NCI-H2227 (cell line): ENCODE measurements at regions not wholly inside any gene's neighbourhood (a gene's known extent, or its start where the extent isn't known, plus 50 kb on each side); places are given as distances from the start of the nearest gene placed in this dataset.

Experiments used
- DNase-seq: peaks from one replicate; lab custom pipeline; 2025; ENCODE audit not compliant: unreplicated experiment; lab: John Stamatoyannopoulos, UW

DNA sequence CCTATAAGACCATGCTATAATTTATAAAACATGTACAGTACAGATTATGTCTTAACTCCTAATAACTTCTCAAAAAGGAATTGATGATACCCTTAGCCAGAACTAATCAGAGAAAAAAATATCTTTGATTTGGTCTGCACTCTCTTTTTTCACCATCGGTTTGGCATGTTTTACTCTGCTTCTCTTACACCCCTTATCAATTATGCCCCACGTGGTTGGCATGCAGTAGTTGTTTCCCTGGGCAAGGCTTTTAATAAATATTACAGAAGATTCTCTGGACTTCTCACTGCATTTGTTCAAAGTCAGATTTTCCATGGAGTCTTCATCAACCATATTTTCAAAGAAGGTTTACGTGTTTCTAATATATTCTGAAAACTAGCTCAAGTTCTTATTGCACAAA, 167.4 kb upstream of the LRIG3 start:
- no peak for DNase-seq

DNA sequence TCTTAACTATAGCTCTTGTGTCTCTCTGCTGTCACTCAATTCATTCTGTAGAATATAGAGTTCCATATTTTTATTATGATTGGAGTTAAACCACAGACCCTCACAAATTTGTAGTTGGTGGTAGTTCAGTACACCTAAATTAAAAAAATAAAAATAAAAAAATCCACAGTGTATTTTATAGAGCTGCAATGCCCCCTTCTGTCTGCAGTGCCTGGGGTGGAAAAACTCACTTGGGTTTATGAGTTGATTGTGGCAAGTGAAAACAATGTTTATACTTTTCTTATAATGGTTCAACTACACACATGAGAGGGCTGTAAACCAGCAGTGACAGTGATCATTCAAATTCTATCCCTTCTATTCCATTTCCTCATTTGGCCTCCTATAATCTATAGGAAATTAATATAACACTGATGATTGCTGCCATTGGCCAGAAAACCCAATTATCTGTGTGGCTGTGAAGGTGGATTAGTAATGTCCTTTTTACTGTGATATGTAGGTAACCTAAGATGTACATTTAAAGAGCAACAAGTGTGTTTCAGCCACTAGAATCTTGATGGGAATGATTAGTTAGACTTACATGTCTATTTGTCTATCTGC, 166.9 kb upstream of the LRIG3 start:
- no peak for DNase-seq

DNA sequence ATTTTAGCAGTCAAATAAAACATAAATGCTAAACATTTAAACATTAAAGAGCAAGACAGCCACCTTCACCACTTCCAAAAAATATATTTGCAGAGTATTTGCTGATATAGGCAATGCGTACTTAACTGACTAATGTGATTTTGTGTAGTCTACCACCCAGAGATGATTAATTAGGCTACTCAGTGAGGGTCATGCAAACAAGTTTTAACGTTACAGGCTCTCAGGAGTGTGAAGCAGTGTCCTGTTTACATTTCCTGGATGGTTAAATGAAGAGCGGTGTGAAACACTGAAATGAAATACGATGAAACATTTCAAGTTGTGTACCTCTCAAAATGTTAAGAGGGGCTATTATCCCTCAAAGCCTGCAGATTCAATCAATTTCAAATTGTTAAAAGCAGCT, 165.8 kb upstream of the LRIG3 start:
- DNase-seq = no peak

DNA sequence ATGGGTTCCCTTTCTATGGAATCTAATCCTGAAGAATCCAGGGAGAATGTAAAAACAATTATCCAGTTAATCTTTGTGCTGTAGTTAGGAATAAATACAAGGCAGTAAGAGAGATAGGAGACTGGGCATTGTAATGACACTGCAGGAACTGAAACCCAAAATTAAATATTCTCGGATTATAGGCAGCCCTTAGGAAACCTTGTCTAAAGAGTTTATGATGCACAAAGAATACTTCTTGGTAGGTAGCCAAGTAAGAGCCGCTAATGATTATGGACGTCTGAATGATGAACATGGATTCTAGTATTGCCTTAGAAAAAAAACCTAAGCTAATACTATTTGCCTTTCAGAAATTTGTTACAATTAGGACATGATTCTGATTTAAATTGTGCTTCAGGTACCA, 165.4 kb upstream of the LRIG3 start:
- DNase-seq = no peak

DNA sequence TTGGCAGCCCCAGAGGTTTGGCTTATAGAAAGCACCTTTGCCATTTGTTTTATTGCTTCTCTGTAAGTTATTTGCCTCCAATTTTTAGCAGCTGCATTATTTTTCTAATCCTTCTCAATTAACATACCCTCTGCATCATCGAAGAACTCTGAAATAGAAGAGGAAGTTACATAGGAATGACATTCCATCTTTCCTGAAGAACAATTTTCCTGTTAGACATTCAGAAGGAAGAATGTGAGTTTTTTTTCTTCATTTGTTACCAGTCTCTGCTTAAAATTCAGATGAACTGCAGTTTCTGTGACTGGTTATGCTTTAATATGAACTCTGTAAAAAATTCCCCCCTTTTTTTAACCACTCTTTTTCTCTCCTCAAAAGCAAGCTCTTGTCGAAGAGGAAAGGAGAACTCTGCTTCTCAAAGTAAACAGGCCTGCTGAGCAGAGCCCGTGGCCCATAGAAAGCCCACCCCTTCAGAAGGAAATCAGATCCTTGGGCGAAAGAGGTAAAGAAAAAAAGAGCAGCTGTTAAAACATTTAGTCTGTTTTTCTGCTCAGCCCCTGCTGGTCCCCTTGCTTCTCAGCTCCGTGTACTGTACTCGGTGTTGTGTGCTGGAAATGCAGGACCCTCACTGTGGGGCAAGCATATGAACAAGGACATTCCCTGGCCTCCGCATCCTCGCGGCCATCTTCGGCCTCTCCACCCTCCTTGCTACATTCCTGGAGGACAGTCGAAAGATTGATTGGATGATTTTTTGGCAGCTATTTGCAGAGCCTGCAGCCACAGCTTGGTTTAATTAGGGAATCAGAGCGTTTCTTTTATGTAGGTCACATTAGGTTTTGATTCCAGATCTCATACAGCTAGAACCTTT, 164.4 kb upstream of the LRIG3 start:
- no peak for DNase-seq

DNA sequence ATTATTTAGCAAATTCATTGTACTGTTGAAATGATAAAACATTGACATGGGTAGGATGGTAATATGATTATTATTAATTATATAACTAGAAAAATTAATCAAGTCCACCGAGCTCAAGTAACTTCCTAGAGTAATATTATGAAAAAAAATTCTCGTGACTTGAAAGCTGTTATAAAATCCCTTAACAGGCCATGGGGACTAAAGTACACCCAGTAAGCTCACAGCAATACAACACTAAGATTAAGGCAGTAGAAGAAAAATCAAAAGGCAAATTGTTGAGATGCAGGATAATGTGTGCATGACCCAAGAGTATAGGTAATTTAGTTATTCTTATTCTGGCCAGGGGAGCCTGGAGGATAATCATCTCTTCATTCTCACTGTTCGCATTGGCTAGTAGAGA, 162.6 kb upstream of the LRIG3 start:
- no peak for DNase-seq

DNA sequence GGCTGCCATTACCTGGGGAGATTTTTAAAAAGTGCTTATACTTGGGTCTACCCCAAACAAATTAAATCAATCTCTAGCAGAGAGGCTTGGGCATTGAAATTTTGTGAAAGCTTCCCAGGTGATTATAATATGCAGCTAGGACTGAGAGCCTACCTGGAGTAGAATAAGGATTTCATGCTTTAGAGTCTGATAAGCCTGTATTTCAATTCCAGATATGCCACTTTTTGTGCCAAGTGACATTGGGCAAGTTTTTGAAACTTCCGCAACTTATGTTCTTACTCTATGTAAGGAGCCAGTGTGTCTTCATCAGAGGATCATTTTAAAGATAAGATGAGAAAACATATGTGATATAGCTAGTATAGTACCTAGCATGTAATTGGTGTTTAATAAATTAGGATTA, 159.8 kb upstream of the LRIG3 start:
- DNase-seq = no peak

DNA sequence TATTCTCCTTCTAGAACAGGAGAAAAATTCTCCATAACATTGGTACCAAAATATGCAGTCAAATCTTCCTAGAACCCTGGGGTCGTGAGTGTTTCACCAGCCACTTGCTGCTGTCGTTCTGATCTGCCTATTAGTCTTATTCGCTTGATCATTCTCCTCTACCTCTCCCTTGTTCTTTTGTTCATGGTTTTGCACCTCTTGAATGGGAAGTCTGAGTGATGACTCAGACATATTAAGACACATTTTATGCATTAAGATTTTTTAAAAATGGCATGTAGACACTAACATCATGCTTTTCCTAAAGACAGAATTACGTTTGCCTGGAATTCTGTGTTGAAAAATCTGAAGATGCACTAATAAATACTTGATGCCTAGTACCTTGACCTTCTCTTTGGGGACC, 159.2 kb upstream of the LRIG3 start:
- no peak for DNase-seq

DNA sequence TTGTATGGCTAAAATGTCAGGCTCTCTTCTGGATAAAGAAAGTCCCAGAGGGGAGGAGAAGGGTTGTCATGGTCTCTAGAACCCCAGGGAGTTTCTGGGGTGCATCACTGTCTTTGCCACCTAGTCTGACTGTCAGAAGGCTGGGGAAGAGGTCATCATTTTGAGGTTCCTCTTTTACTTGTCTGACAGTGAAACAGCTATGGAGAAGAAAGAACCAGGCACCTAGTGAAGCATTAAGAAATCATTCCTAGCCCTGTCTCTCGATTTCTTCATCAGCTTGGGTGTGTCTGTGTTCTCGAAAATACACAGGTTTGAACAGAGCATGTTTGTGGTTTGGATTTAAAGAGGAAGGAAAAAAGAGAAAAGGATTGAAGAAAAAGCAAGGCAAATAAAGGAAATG, 158.7 kb upstream of the LRIG3 start:
- no peak for DNase-seq

DNA sequence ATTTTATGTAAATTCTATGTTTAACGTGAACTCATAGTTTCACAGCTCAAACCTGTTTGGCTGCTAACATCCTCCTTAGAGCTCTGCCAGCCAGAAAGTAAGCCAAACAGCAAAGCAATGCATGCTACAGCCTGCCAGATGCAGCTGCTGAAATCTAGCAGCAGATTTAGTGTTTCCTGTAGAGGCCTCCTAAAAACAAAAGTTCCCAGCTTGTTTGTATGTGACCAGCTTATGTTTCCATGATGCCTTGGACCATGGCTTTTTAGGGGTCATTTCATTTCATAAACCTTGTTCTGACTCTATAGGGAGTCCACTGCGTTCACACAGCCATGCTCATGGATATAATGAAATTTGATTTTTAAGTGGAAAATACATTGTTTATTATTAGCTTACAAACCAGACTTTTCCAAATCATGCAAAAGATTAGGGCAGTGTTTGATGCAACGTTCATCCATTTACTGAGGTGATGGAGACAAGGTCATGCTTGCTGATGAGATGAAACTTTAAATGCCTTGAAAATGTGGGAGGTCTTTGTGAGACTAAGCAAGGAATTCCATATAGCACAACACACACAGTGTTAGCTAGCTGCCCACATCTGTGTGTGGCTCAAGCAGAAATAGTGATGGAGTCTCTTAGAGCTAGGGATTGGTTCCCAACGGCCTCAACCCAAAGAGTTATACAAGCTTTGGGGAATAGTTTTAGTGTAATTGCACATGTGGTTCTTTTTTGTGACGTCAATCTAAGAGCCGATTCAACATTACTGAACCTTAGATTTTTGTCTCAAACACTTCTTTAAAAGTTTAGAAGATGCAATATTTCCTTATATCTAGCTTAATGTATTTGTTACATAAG, 157.5 kb upstream of the LRIG3 start:
- no peak for DNase-seq

DNA sequence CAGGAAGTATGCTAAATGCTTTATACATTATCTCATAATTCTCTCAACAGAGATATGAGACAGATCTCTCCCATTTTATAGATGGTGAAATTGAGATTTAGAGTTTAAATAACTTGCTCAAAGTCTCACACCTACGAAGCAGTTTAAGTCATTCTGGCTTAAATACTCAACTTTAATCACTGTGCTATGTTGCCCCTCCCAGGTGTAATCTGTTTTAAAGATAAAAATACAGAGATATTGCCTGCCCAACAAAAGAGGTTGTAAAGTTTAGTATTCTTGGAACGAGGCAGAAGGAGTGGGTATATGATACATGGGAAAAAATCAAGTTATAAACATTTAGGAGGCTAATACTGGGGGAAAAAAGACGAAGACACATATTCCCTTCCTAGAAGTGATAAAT, 156.8 kb upstream of the LRIG3 start:
- DNase-seq = no peak

DNA sequence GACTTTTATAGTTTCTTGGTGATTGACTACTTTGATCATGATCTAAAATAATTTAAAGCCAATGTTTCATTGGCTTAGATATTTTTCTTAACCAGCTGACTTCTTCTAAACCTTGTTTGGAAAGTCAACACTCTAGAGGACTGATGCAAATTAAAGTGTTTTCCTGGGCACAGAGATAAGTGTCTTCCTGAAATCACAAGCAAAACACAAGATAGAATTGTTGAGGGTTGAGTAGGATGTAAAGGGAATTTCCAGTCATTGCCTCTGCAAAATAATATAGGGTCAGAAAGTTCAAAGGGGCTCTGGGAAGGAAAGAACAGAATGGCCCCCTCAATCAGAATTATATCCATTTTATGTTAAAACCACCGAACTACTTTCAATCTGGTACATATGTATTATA, 156.3 kb upstream of the LRIG3 start:
- no peak for DNase-seq

DNA sequence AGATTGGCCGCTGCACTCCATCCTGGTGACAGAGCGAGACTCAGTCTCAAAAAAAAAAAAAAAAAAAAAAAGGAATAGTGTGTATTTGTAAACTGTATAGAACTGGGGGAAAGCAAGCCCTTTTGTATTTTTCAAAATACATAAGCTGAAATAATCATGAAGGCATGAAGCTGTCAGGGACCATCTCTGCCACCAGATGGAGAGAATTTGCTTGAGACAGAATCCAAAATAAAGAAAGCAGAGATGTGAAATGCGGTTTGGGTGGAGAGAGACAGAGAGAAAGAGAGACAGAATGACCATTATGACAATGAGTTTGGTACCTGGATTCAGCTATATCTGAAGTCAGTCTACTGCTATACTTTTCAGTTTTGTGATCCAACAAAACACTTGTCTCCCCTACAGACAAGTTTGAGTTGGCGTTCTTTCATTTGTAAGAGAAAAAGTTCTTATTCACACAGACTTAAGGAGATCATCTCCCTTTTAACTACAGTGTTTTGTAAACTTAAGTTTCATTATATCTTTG, 155.7 kb upstream of the LRIG3 start:
- DNase-seq = no peak

DNA sequence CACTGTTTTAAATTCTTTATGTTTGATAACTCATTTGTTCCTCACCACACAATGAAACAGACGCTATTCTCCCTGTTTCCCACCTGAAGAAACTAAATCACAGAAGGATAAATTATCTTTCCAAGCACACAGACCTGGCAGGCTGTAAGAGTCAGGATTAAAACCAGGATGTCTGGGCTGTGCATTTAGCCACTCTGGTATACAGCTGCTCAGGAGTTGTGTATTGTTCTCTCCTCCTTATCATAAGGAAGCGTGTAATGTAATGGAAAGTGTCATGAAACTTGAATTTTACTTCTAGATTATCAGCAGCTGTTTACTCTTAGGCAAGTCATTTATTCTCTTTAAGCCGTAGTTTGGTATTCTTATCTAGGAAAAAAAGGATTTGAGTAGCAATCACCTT, 154.8 kb upstream of the LRIG3 start:
- DNase-seq = no peak

DNA sequence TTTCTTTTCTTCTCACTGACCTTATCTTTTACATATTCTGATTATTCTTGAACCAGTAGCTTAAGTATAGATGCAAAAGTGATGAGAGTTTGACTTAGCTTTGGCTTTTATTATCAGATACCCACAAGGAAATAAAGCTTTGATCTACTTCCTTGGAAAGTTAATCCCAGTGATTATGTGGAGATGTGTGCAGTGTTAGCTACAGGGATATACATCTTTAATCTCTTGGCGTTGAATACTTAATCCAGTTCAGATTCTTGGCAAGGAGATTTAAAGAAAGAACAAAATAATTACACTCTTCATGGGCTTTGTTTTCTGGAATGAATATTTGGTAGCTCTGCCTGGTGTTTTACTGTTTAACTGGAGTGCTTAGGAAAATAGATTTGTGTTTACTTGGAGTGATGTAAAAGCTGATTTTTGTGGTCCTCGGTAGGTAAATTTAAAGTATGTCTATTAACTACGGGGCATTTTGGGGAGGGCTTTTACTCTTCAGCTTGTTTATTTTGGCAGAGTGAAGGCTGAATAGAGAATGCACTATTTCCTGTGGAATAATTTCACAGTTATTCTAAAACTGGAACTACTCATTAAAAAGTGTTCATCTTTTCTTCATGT, 150.1 kb upstream of the LRIG3 start:
- no peak for DNase-seq

DNA sequence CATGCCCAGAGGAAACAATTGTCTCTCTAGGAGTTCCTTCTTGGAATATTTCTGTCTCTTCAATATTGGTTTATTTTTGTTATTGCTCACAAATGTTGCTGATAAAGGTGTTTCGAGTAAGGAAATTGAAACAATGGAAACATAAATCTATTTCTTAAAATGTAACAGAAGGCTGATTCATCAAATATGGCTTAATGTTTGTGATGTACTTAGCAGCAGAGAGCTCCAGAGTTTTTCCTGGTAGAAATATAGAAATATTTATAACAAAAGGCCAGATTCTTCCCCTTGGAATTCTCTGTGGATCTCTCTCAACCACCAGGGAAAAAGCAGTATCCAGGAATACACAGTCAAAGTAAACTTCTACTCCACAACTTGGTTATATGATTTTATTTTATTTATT, 149.2 kb upstream of the LRIG3 start:
- DNase-seq = no peak

DNA sequence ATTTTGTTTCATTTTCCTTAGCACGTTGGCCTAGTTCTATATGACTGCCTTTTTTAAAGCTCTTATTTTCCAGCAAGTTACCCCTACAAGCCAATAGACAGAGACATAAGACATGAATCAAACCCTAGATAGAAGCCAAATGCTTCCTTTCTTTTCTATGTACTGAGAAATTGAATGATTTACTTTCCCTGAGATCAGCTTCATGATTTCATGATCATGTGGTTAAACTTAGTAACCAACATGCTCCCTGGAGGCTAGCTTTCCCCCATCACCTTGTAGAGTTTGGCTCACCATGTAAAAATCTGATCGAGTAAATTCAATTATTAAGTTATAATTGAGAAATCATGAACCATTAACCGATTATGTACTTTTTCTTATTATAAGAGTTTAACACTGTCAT, 148.1 kb upstream of the LRIG3 start:
- no peak for DNase-seq

DNA sequence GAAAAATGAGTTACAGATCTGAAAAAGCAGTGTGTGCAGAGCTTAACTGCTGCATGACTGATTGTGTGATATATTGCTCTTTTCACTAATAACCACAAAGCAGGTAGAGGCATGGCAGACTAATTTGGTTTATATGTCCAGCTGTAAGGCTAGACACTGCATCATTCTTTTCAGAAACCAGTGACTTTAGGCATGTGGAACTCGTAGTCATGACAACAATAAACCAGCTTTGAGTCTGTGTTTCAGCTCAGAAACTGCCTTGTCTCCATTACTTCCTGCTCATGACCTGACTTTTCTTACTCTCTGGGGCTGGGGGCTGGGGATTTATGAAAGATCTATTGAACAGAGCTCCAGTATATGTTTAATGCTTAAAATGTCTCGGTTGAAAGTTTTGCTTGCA, 146.8 kb upstream of the LRIG3 start:
- no peak for DNase-seq

DNA sequence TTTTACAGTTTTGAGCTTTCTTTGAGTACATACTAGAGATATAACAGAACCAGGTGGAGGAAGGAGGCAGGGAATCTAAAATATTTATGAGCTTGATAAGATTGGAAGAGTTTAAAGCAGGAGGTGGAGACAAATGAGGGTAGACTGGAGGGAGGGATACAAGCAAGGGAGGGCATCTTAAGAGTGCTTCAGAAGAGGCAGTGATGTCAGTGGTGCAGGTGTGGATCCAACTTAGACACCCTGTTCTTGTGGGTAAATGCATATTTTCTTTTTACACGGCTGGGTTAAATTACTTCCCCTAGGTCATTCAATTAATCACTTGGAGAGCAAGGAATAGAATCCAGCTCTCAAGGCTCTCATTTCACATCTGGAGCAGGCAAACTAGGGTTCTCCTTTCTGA, 146.1 kb upstream of the LRIG3 start:
- no peak for DNase-seq

DNA sequence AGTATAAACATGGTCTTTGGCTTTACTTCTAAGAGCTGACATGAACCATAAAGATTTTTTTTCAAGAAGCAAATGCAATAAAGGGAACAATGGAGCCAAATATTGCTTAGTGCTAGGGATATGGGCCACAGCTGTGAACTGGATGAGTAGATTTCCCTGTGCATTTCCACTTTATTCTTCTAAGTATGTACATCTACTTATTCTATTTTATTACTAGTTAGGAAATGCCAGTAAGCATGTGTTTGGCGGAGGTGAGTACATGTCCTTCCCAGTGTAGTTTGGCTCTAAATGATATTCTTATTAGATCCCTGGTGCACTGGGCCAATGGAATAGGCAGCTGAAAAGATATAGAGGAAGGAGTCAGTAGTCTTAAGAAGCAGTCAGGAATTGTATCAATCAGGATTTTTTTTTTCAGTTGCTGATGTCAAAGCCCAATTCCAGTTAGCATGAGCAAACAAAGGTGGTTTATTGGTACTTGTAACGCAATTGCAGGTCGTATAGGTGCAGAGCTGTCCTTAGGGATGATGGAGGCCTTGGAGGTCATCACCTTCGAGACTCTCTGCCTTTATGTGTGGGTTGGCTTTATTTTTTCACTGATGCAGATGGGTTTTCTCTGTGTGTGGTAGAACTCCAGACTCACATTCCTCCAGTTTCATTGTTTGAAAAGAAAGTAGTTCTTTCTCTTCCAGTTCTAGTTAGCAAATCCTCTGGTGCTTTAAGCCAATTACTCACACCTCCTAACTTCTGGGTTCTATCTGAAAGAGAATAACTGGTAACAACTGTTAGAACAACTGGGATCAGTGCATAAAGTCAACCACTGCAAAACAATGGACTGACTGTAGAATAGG, 139.0 kb upstream of the LRIG3 start:
- DNase-seq = no peak
